Endothelial cell of umbilical vein (primary cell): ENCODE measurements at regions not wholly inside any gene's neighbourhood (a gene's known extent, or its start where the extent isn't known, plus 50 kb on each side); places are given as distances from the start of the nearest gene placed in this dataset.

ENCODE experiments used
- EZH2 ChIP-seq: IDR thresholded peaks from 2 replicates; pipeline ENCODE4 v1.6.1; 2012; ENCODE audit warnings: borderline replicate concordance, low read depth, mild to moderate bottlenecking, moderate library complexity, low read length, inconsistent platforms; ENCODE audit not compliant: severe bottlenecking
- FOS ChIP-seq: IDR thresholded peaks from 2 replicates; pipeline ENCODE4 v1.6.1; 2011; ENCODE audit warnings: mild to moderate bottlenecking, low read length, moderate library complexity, borderline replicate concordance; ENCODE audit not compliant: insufficient read depth
- GATA2 ChIP-seq: IDR thresholded peaks from 2 replicates; pipeline ENCODE4 v1.7.0; 2011; ENCODE audit warnings: low read depth, mild to moderate bottlenecking, moderate library complexity, mixed read lengths, low read length; ENCODE audit not compliant: insufficient read length, insufficient read depth
- JUN ChIP-seq: IDR thresholded peaks from 2 replicates; pipeline ENCODE4 v1.6.1; 2011; ENCODE audit warnings: borderline replicate concordance, low read depth; ENCODE audit not compliant: insufficient read length, insufficient read depth
- MAX ChIP-seq: IDR thresholded peaks from 2 replicates; pipeline ENCODE4 v1.6.1; 2011; ENCODE audit not compliant: insufficient read depth, insufficient read length
- MYC ChIP-seq: IDR thresholded peaks from one replicate; pipeline ENCODE4 v1.6.1; 2011; ENCODE audit warnings: mild to moderate bottlenecking, low read depth, low read length
- POLR2A ChIP-seq: IDR thresholded peaks from 2 replicates; pipeline ENCODE4 v1.6.1; 2012; ENCODE audit warnings: low read depth, mild to moderate bottlenecking, control low read depth, low read length
- POLR2AphosphoS5 ChIP-seq: IDR thresholded peaks from 2 replicates; pipeline ENCODE4 v1.6.1; 2012; ENCODE audit warnings: low read depth, mild to moderate bottlenecking, control low read depth, low read length, moderate library complexity; ENCODE audit not compliant: insufficient read depth
- TF ChIP-seq, protein P1 (sequence below), 2 donors: IDR thresholded peaks; 1 replicate in 1 of 2; 2 replicates in 1 of 2; pipeline ENCODE4 v1.5.1; 2011; ENCODE audit warnings: low read length in 2 of 2, mild to moderate bottlenecking in 2 of 2, moderate library complexity in 2 of 2, control low read depth in 1 of 2, inconsistent platforms in 1 of 2, low read depth in 1 of 2; ENCODE audit not compliant: insufficient read depth in 1 of 2; ENCODE audit errors: extremely low read depth in 1 of 2

- TF ChIP-seq POLR2A (no peak), JUN (no peak), EZH2 (no peak), POLR2AphosphoS5 (no peak), MAX (no peak), FOS (no peak), MYC (no peak), GATA2 (no peak)
- TF ChIP-seq, protein P1, sequence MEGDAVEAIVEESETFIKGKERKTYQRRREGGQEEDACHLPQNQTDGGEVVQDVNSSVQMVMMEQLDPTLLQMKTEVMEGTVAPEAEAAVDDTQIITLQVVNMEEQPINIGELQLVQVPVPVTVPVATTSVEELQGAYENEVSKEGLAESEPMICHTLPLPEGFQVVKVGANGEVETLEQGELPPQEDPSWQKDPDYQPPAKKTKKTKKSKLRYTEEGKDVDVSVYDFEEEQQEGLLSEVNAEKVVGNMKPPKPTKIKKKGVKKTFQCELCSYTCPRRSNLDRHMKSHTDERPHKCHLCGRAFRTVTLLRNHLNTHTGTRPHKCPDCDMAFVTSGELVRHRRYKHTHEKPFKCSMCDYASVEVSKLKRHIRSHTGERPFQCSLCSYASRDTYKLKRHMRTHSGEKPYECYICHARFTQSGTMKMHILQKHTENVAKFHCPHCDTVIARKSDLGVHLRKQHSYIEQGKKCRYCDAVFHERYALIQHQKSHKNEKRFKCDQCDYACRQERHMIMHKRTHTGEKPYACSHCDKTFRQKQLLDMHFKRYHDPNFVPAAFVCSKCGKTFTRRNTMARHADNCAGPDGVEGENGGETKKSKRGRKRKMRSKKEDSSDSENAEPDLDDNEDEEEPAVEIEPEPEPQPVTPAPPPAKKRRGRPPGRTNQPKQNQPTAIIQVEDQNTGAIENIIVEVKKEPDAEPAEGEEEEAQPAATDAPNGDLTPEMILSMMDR (IDR thresholded peaks at IDR 0.05; ENCODE audit: extremely low read depth in 1 of 2, insufficient read depth in 1 of 2, low read depth in 1 of 2, low read length in 2 of 2), result no peak
Measured at GRCh38 chr14:65354715-65355114, 57.8 kb upstream of the FUT8 start.
